ENCODE measurements at regions not wholly inside any gene's neighbourhood (a gene's known extent, or its start where the extent isn't known, plus 50 kb on each side); places are given as distances from the start of the nearest gene placed in this dataset.

DNA sequence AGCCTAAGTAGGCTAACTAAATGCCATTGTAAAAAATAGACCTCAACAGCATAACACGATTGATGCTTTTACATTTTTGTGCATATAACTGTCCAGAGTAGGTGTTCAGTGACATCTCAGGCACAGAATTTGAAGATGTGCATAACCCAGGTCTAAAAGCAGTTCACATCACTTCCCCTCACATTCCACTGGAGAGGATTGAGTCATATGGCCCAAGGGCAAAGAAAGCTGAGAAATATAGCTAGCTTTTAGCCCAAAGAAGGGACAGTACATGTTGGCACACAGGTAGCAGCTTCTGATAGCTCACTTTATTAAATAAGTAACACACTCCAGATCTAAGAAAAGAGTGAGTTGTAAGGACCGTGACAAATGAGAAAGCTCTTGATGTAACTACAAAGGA is 2259.5 kb upstream of the WWC1 start:
- no peaks in the 10 kb centered on the region for H3K27me3 Mint-ChIP-seq (ENCODE audit: low read depth in 3 of 3)

DNA sequence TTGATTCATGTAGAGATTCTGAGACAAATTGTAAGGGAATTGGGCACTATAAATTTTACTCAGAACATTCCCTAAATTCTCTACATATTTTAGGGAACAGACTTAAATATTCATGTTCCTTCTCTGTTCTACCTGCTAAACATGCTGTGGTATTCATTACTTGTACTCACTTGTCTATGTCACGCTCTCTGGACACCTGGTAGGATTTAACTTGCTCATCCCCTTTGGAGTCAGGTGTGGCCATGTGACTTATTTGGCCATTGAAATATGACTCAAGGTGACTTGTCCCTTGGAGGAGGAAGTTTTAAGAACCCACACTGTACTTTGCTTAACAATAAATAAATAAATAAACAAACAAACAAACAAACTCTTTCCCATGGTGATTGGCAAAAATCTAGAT is 2258.8 kb upstream of the WWC1 start:
- Mint-ChIP-seq H3K27ac (no peak overlapping the region), H3K4me1 (no peaks in the 10 kb centered on the region), H3K36me3 (no peaks in the 10 kb centered on the region), H3K27me3 (ENCODE audit: low read depth in 3 of 3) (no peaks in the 10 kb centered on the region), H3K9me3 (peaks cover 12 to 35% (median 18%) of the 10 kb centered on the region in 6 donors), H3K4me3 (no peak overlapping the region)
- DNase-seq: no peak

More for the DNA sequence above, 2259.5 kb upstream of the WWC1 start:
- Mint-ChIP-seq H3K36me3 (no peaks in the 10 kb centered on the region), H3K4me3 (no peak overlapping the region), H3K27ac (no peak overlapping the region), H3K4me1 (no peaks in the 10 kb centered on the region), H3K9me3 (peaks cover 11 to 37% (median 19%) of the 10 kb centered on the region in 6 donors)
- DNase-seq: no peak

DNA sequence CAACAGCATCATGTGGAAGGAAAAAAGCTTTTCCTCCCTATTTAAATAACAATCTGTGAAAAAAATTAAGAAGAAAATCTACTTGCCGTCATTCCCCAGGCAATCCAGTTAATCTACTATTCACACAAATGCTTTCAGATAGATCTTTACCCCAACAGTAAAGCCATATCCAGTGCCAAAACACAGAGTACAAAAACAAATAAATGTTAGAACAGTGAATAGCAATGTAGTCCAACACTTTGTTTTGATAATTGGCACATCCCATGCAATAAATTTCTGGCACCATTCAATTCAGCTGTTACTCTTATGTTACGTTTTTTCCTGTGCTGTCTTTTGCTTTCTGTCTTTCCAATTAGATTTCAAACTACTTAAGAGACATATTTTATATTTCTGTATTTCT is 2245.5 kb upstream of the WWC1 start:
- Mint-ChIP-seq H3K4me1 (no peaks in the 10 kb centered on the region), H3K4me3 (no peak overlapping the region)

DNA sequence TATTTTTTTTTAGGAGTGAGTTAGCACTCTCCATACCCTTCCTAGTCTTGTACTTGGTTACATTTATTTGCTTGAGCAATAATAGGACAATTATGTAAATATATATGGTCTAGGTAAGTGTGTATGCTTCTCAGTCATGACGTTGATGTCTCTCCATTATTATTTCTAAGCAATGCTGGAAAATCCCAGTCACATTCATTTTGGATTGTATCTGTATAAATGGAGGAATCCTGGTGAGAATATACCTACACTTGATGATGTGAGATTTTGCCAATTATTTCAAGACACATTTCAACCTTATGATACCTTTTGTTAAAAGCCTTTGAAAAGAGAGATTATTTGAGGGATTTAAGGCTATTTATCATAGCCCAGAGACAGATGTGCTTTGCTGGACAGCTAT is 2244.5 kb upstream of the WWC1 start:
- H3K4me3 Mint-ChIP-seq: no peak overlapping the region
- H3K27me3 Mint-ChIP-seq (ENCODE audit: low read depth in 3 of 3): no peaks in the 10 kb centered on the region
- H3K27ac Mint-ChIP-seq: no peak overlapping the region
- peaks cover 6 to 36% (median 14%) of the 10 kb centered on the region in 6 donors for H3K9me3 Mint-ChIP-seq
- no peaks in the 10 kb centered on the region for H3K36me3 Mint-ChIP-seq
- no peaks in the 10 kb centered on the region for H3K4me1 Mint-ChIP-seq
- DNase-seq: no peak

More for the DNA sequence above, 2245.5 kb upstream of the WWC1 start:
- H3K9me3 Mint-ChIP-seq: peaks cover 7 to 35% (median 15%) of the 10 kb centered on the region in 6 donors
- no peak for DNase-seq
- H3K36me3 Mint-ChIP-seq: peaks cover 0 to 3% (median 0%) of the 10 kb centered on the region in 3 donors
- no peaks in the 10 kb centered on the region for H3K27me3 Mint-ChIP-seq (ENCODE audit: low read depth in 3 of 3)
- H3K27ac Mint-ChIP-seq: no peak overlapping the region

DNA sequence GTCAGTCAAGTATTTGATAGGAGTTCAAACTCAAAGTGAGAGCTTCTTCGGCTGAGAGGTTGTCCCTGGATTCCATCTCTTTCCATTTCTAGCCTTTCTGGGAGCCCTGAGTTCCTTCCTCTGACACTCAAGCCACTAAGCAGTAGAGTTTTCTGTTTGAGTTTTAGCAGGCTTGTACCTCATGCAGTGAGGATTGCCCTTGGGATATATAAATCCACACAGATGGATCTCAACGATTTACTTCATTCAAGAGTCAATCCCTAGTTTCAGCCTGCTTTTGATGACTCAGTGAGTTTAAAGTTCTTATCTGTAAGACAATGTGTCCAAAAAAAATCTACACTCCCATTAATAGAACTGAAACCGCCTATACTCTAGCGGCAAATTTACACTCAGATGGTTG is 2240.9 kb upstream of the WWC1 start:
- H3K36me3 Mint-ChIP-seq: no peaks in the 10 kb centered on the region
- no peak for DNase-seq
- H3K27ac Mint-ChIP-seq: no peak overlapping the region
- H3K4me3 Mint-ChIP-seq: no peak overlapping the region
- H3K27me3 Mint-ChIP-seq (ENCODE audit: low read depth in 3 of 3): peaks cover 0 to 2% (median 0%) of the 10 kb centered on the region in 3 donors
- peaks cover 13 to 45% (median 21%) of the 10 kb centered on the region in 6 donors for H3K9me3 Mint-ChIP-seq
- no peaks in the 10 kb centered on the region for H3K4me1 Mint-ChIP-seq

DNA sequence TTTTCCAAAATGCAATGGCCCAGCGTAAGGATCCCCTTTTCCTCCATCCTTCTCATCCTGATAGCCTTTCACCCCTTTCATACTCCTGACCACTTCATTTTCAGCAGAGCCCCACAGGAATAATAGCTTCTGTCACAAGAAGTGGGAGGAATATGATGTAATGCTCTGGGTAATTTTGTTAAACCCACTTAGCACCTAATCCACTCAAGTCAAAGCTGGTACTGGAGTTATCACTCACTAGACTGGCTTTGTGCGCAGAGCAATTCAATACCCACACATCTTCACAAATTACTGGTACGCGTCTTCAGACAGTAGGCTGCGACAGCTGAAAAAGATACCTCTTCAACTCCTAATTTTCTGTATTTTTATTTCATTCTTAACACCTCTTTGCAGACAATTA is 2232.8 kb upstream of the WWC1 start:
- H3K27ac Mint-ChIP-seq: no peak overlapping the region
- no peak overlapping the region for H3K4me3 Mint-ChIP-seq
- peaks cover 0 to 4% (median 0%) of the 10 kb centered on the region in 3 donors for H3K27me3 Mint-ChIP-seq (ENCODE audit: low read depth in 3 of 3)
- H3K36me3 Mint-ChIP-seq: no peaks in the 10 kb centered on the region
- DNase-seq: no peak
- peaks cover 2 to 53% (median 24%) of the 10 kb centered on the region in 6 donors for H3K9me3 Mint-ChIP-seq
- no peaks in the 10 kb centered on the region for H3K4me1 Mint-ChIP-seq

DNA sequence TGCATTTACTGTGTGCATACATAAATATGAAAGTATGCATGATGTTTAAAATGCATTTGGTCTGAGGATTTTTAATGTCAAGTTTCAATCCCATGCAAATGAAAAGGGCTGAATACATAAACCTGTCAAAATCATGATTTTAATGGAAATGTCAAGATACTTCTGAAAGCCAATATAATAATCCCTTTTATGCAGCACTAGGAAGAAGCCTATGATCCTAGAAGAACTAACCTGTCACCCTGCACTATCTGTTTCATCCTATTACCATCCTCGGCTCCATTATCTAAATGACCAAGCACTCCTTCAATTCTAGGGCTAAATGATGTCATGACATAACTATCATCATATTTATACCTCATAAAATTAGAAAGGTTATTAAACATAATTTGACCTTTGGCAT is 2229.4 kb upstream of the WWC1 start:
- Mint-ChIP-seq H3K4me1 (no peaks in the 10 kb centered on the region), H3K9me3 (peaks cover 6 to 45% (median 14%) of the 10 kb centered on the region in 6 donors), H3K27ac (no peak overlapping the region), H3K27me3 (ENCODE audit: low read depth in 3 of 3) (peaks cover 0 to 1% (median 0%) of the 10 kb centered on the region in 3 donors), H3K4me3 (no peak overlapping the region), H3K36me3 (no peaks in the 10 kb centered on the region)
- DNase-seq: no peak

DNA sequence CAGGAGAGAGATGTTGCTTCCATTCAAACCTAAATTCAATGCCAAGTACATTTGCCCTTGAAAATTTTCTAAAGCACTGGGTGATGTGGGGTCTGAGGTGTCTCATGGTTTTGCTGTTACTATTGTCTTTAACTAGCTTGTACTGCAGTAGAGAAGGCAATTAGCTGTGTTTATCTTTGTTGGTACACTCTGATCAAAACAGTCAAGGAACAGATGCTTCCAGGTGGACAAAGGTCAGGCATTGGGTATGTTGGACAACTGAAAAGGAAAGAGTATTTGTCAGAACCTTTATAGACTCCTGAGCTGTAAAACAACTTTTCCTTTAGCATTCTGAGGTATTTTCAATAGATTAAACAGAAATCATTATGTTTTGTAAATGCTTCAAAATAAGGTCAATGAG is 2228.7 kb upstream of the WWC1 start:
- no peak overlapping the region for H3K4me3 Mint-ChIP-seq
- no peak overlapping the region for H3K27ac Mint-ChIP-seq
- peaks cover 6 to 40% (median 13%) of the 10 kb centered on the region in 6 donors for H3K9me3 Mint-ChIP-seq
- no peaks in the 10 kb centered on the region for H3K4me1 Mint-ChIP-seq
- no peak for DNase-seq
- no peaks in the 10 kb centered on the region for H3K36me3 Mint-ChIP-seq
- peaks cover 0 to 1% (median 0%) of the 10 kb centered on the region in 3 donors for H3K27me3 Mint-ChIP-seq (ENCODE audit: low read depth in 3 of 3)

DNA sequence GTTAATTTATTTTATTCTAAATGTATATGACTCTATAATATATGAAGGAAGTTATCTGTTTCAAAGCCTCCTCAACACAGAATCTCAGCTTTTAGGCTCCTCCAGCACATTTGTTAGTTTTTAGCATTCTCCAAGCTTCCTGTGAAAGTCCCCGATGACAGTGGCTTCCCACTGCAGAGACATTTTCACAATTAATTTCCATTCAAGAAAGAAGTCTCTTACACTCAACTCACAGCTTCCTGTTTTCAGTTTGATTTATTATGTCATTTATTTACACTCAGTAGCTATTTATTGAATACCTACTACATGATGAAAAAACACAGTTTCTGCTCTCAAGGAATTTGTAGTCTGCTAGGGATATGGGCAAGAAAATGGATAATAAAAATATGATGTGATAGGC is 2228.2 kb upstream of the WWC1 start:
- Mint-ChIP-seq H3K27me3 (ENCODE audit: low read depth in 3 of 3) (peaks cover 0 to 1% (median 0%) of the 10 kb centered on the region in 3 donors), H3K9me3 (peaks cover 6 to 36% (median 16%) of the 10 kb centered on the region in 6 donors), H3K36me3 (no peaks in the 10 kb centered on the region), H3K27ac (no peak overlapping the region), H3K4me1 (no peaks in the 10 kb centered on the region), H3K4me3 (no peak overlapping the region)
- no peak for DNase-seq

DNA sequence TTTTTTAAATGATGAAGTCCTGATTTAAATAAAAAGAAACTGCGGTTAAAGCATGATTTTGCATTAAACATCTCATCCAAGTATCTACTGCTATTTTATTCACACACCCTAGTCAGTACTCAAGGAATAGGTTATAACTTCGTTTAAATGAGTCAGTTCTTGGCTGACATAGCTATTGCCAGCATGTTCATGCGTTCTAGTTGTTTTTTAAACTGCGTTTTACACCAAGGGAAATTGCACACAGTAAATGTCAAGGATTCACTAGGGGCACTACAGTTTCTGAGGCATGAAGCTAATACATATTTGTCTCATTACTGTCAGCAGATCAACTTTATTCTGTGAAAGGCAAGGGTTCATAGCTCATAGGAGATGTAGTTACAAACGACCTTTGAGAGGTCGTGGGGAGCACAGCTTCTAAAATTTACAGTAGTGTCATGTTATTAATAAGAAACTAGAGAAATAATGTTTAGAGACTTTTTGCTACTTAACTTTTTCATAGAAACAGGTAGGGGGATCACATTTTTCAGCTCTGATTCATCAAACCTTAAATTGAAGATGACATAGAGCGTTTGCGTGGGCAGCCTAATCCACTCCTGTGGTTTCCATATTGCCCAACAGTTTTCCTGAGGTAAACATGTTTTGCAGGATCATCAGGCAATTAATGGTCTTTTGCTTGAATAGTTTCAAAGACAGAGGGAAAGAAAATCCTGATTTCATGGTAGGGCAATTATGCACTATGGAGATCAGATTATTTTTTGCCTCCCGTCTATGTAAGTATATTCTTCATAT is 2222.7 kb upstream of the WWC1 start:
- Mint-ChIP-seq H3K9me3 (peaks cover 4 to 47% (median 23%) of the 10 kb centered on the region in 6 donors), H3K36me3 (no peaks in the 10 kb centered on the region), H3K27me3 (ENCODE audit: low read depth in 3 of 3) (peaks cover 0 to 2% (median 0%) of the 10 kb centered on the region in 3 donors), H3K27ac (no peak overlapping the region), H3K4me3 (no peak overlapping the region), H3K4me1 (no peaks in the 10 kb centered on the region)
- no peak for DNase-seq

DNA sequence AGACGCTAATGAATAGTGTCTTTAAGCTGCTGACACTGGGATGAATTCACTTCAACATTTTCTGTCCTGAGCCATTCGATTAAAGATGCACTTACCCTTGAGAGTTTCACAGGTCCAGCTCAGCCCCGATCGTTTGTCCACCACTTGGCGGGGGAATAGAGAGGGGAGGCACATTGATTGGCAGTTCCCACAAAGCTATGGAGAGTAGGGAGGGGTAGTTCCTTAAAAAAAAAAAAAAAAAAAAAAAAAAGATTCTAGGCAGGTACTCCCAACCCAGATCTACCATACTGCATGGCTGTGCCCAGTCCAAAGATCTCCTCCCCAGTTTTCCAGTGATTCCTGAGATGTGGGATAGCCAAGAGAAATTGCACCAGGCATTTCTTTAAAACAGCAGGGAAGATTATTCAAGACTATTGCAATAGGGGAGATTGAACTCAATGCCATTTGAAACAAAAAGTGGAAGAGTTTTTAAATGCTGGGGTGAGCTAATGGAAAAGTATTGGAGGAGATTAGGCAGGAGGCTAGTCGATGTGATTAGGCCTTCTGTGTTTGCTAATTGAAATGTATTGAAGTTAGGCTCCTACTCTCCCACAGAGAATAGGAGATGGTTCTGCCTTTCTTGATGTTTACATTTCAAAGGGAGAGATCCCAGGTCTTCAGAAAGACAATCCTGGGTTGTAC is 2217.4 kb upstream of the WWC1 start:
- Mint-ChIP-seq H3K4me1 (no peaks in the 10 kb centered on the region), H3K27ac (no peak overlapping the region), H3K4me3 (no peak overlapping the region), H3K36me3 (no peaks in the 10 kb centered on the region), H3K27me3 (ENCODE audit: low read depth in 3 of 3) (peaks cover 0 to 2% (median 0%) of the 10 kb centered on the region in 3 donors), H3K9me3 (peaks cover 5 to 40% (median 23%) of the 10 kb centered on the region in 6 donors)
- DNase-seq: no peak

DNA sequence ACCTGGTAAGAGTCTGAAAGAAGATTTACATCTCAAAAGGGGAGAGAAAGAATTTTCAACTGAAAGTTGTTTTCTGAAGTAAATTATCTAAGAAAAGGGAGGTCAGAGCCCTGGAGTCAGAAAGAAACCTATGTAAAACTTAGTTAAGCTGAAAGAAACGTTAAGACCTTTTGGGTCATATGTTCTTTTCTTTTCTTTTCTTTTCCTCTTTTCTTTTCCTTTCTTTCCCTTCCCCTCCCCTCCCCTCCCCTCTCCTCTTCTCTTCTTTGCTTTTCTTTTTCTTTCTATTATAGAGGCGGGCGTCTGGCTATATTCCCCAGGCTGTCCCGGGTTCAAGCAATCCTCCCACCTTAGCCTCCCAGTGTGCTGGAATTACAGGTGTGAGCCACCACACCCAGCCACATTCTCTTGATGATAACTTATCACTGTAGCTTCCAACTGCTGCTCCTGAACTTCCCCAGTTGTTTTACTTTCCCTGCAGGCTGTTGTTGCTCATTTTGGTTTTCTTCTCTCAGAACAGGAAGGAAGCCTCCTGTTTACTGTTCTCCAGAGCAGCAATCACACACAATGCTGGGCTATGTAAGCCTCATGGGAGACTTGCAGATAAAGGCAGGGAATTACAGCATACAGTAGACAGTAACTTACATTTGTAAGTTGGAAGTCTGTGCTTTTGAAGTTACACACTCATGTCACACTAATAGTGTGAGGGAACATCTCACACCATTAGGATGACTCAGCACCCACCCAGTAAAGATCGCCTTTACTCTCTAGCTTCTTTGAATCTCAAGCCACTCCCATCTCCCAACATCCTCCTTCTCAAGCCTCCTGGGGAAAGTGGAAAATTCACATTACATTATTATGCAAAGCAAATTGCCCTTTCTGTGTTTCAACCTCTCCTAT is 2216.6 kb upstream of the WWC1 start:
- DNase-seq: no peak
- Mint-ChIP-seq H3K4me1 (no peaks in the 10 kb centered on the region), H3K4me3 (no peak overlapping the region), H3K27me3 (ENCODE audit: low read depth in 3 of 3) (peaks cover 0 to 2% (median 0%) of the 10 kb centered on the region in 3 donors), H3K9me3 (peaks cover 5 to 40% (median 20%) of the 10 kb centered on the region in 6 donors), H3K36me3 (no peaks in the 10 kb centered on the region), H3K27ac (no peak overlapping the region)

DNA sequence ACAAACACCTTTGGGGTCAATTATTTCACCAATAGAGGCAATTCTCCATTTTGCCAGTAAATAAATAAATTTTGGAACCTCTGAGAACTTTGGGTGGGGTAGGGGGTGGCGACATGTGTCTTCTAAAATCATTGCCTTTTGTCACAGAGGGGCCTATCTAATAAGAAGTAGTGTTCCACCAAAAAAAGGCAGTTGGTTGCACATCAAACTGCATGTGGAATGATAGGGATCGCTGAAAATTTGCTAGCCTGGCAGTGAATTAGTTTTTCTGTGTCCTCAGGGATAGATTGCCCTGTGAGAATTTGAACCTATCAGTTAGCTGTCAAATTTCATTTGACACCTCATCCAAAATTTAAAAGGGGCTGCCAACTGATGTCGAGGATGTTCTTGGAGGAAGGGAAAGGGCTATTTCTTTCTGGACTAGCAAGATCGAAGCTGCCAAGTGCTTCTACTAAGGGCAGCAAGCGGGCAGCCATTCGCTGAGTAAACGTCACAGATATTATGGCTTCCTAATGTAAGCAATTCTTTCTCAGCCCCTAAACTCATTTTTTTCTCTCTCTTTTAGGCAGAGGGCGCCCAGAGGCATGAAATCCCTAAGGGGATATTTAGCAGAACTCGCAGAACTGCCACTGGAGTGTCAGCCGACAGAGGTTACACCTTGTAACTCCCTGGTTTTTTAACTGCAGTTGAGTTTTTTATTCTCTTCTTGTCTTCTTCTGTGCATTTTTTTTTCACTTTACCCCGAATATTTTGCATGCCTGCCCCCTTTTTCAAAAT is 2208.1 kb upstream of the WWC1 start:
- H3K4me3 Mint-ChIP-seq: no peak overlapping the region
- peaks cover 0 to 2% (median 0%) of the 10 kb centered on the region in 3 donors for H3K27me3 Mint-ChIP-seq (ENCODE audit: low read depth in 3 of 3)
- H3K36me3 Mint-ChIP-seq: no peaks in the 10 kb centered on the region
- H3K9me3 Mint-ChIP-seq: peaks cover 4 to 54% (median 14%) of the 10 kb centered on the region in 6 donors
- no peak for DNase-seq
- no peaks in the 10 kb centered on the region for H3K4me1 Mint-ChIP-seq
- H3K27ac Mint-ChIP-seq: no peak overlapping the region
